NCI-H1694 (cell line): ENCODE measurements at regions not wholly inside any gene's neighbourhood (a gene's known extent, or its start where the extent isn't known, plus 50 kb on each side); places are given as distances from the start of the nearest gene placed in this dataset.
A peak's percentile ranks its signal among the peaks of the same experiment; 100 is the strongest.

Experiments used
- DNase-seq: peaks from one replicate; lab custom pipeline; 2025; lab: John Stamatoyannopoulos, UW

DNA sequence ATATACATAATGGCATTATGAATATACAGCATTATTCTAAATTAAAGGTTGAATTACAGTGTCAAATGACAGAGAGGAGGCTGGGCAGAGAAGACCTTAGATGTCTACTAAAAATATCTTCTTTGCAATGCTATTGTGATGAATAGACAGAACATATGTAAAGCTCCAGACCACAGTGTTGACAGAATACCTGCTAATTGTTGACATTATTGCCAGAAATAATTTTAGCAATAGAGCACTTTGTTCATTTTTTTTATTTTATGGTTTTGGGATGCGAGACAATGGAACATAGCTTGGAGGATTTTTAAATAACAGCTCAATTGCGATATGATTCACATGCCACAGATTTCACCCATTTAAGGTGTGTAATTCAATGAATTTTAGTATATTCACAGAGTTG, 508.8 kb downstream of the PSAT1 start:
- DNase-seq, result no peak

DNA sequence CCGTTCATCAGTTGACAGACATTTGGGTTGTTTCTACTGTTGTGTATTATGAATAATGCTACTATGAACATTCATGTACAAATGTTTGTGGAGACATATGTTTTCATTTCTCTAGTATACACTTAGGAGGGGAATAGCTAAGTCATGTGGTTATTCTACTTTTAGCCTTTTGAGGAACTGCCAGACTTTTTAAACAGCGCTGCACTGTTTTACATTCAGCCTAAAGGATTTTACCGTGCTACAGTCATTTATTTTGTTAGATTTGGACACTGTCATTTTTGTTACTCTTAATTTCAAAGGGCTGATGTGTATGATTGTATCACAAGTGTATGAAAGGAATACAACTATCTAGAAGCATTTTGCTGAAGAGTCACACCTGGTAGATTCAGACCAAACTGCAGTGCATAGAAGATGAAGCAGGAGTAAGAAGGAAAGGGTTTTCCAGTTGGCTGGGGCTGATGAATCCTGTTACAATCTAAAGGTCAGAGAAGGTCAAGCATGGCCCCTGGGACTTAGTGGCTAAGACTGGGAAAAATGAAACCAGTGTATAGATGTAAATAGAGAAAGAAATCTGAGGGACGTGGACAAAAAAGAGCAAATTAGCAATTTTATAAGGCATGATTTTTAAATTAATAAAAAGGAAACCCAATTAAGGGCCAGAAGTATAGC, 509.7 kb downstream of the PSAT1 start:
- DNase-seq, result no peak

DNA sequence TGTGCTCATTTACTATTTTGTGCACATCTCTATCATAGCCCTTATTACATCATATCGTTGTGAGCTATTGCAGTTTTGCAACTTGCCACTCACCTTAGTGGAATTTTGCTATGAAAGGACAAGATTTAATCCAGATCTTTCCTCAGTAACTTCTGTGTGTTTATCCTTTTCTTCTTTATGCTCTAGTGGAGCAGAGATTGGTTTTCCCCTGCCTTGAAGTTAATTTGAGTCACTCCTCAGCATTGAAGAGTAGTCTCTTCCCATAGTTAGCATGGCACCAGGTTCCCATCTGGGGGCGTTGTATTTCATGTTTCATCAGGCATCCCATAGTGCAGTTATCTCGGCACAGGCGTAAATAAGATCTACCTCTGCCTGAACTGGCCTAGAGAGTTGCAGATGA, 510.4 kb downstream of the PSAT1 start:
- no peak for DNase-seq

DNA sequence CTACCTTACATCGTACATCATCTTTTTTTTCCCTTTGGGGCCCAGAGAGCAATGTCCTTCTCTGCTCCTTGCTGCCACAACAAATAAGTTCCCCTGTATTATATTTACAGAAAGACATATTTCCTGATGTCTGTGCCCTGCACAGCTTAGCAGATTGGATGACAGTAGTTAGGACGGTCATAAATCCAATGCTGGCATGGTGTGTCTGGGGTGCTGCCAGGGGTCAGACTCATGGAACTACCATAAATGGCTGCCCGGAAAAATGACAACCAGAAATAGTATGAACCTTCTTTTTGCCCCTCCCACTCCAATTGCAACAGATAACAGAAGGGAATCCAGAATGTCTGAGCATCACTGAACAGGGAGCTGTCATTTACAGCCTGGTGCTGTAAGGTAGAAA, 511.1 kb downstream of the PSAT1 start:
- no peak for DNase-seq

DNA sequence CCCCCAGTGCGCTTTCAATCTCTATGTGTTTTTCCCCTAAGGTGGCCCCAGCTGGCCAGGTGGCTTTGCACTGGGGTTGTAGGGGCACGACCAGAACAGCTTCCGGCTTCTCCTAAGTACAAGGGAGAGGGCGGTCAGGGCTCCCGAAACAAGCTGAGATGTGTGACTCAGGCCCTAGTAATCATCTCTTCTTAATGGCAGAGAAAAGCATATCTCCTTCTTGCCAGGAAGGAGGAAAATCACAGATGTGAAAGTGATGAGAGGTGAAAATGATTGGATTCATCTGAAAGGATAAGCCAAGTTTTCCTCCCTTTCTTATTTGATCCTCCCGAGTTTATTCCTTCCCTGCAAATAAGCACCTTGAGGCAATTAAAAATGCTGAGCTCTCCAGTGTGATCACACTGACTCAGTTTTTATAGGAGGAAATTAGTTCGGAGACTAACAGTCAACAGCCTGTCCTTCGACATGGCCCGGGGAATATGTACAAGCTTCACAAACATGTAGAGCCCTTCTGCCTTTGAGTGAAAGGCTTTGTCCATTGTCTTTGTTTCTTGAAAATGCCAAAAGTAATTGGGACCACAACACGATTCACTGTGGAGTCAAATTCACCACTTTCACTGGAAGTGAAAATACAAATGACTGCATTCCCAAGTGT, 514.8 kb downstream of the PSAT1 start:
- no peak for DNase-seq

DNA sequence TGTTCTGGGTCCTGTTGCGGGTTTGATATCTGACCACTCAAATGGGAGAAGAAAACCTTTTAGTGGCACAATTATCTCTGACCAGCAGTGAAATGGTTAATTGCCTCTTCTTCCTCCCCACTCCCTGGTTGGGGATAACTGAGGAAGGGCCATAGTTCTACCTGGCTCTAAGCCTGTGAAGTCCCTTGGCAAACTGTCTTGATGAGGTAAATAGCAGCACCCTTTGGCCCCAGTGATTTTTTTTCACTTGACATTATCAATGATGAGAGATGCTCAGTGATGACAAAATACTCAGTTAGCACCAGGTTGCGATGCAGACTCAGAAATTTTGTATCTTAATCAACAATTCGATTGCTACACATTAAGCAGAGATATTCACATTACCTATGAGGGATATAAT, 515.7 kb downstream of the PSAT1 start:
- no peak for DNase-seq

DNA sequence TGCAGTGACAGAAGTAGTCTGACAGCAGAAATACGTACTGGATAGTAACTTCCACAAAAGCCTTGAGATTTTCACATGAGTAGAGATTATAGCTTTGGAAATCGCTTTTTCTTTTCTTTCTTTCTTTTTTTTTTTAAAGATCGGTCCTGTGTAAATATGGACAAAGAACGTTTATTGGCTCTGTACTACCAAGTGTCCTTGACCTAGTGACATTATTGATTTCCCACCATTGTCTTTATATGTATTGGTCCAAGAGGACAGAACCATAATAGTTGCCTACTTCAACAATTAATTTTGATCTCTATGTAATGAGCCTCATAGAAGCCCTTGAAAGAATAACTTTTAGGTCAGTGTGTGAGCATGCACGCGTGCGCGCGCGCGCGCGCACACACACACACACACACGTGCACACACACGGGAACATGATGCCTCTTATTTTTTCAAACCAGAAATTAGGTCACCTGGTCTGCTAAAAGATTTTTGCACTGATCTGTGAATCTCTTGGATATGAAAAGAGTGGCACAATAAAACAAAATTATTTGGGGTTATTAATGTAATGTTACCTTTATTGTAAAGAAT, 516.8 kb downstream of the PSAT1 start:
- DNase-seq, result no peak

DNA sequence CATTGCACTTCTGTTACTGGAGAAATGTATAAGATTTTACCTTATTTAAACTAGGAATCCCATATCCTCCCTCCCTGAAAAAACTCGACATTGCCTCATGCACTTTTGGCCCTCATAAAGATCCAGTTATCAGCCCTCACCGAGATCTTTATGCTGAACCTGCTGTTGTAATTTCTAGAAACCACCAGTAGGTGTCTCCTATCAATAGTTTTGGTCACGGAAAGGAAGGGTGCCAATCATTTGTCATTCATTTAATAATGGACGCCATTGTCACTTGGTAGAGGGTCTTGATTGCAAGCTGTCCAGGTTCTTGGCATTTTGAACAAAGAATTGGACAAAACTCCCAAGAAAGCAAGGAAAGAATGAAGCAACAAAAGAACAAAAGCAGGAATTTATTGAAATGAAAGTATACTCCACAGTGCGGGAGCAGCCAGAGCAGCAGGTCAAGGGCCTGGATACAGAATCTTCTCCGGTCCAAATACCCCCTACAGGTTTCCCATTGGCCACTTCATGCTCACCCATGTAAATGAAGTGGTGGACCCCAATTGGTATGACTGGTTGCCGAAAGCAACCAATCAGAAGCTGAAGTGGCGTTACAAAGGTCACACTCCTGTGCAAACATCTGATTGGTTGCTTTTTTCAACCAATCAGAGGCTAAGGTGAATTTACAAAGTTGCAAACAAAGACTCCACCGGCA, 524.3 kb downstream of the PSAT1 start:
- peak; percentile 11 for DNase-seq

DNA sequence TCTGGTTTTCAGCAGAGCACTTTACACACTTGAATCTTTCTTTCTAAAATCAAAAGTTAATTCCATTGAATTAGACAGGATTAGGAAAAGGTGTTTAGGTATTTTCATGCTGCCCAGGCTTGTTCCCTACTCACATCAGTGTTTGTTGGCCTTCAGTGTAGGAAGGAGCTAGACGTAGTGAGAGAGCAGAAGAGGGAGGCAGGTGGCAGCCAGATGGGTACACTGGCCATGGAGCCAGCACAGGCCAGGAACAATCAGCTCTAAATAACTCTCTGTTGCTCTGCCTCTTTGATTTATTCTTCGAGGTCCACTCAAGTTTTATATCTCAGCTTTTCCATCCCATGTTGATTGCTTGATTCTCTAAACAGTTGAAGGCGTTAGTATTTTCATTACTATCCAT, 529.6 kb downstream of the PSAT1 start:
- no peak for DNase-seq

DNA sequence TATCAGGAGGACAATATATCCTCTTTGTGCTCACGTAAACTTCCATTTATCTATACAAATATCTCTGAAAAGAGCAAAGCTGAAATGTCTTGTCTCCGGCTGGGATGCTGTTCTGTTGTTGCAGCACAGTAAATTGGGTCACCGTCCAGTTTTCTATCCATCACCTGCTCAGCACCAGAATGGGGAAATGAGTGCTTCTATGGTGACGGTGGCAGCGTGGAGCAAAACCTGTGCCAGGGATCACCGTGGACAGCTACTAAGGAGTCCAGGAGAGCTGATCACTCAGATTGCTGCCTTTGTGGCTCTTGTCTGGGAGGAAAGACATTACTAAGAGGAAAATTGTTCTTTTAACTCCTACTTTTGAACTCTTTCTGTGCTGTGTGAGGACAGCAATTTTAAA, 531.6 kb downstream of the PSAT1 start:
- DNase-seq, result no peak

DNA sequence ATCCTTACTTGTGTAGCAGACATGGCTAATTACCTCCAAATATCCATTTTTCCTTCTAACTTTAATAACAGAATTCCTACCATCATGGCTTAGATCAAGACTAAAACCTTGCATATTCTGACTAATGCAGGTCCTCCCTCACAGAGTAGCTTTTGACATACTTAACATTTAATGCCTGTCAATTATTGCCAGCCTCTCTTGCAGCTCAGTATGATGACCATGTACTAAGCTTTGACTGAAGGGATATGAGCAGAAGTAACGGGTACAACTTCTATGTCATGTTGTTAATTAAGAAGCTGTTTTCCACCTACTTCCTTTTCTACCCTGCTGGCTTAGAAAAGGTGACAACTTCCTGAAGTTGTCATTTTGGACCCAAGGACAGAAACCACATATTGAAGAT, 533.4 kb downstream of the PSAT1 start:
- no peak for DNase-seq

DNA sequence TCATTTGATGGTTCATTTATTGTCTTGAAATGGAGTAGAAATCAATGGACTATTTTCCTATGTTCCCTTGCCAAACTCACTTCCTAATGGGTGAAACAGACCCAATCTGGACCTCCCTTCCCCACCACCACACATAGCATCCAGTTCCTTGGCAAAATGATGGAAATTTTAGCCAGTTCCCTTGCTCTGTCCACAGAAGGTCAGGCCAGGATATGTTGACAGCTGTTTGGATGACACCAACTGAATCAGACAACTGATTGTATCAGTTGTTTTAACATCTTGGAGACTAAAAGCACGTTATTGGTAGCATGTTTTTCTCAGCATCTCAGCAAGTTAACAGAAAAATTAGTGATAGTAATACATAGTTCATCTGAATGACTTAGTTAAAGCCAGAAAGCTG, 534.8 kb downstream of the PSAT1 start:
- no peak for DNase-seq

DNA sequence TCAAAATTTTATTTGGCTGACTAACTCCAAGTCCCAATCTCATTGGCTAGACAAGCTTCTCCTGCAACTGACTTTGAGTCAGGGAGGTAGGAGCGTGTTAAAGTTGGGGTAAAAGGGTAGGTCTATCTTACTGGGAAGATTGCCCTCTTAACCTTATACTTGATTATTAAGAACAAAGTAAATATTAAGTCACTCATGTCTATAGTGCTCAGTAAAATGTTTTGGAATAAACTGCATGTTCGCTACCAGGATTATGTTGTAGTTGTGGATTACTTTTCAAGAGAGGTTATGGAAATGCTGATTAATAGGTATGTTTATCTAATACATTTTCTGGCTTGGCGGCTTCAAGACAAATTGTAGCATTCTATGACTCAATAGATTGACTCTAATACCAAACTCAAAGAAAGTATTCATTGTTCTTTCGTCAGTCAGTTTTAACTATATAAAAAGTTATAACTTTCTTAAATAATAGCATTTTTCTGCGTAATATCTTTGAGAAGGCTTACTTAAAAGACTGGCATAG, 539.1 kb downstream of the PSAT1 start:
- no peak for DNase-seq

DNA sequence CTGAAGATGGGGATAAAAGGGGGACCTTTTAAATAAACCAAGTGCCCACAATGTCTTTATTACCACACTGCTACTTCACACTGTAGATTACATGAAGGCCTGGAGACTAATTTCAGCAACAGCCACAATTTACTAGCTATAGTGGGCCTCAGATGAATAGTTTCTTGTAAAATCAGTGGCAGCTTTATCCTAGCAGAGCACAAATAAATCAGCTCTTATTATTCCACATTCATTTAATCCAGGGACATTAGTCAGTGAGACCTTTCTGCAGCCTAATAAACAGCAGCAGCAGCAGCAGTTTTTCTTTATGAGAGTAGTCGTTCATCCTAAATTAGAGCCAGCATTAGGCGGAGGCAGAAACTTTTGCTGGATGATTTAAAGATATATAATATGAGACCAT, 542.3 kb downstream of the PSAT1 start:
- no peak for DNase-seq

DNA sequence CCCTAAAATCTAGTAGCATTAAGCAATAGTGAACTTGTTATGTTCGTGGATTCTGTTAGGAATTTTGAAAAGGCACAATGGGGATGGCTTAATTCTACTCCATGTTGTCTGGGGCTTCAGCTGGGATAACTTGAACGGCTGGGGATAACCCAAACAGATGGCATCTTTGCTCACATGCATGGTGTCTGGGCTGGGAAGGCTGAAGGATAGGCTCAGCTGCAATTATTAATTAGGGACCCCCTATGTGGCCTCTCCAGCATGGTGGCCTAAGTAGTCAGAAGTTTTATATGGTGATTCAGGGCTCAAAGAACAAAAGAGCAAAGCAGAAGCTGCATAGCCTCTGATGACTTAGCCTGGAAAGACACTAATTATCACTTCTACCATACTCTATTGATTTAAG, 551.1 kb downstream of the PSAT1 start:
- no peak for DNase-seq

DNA sequence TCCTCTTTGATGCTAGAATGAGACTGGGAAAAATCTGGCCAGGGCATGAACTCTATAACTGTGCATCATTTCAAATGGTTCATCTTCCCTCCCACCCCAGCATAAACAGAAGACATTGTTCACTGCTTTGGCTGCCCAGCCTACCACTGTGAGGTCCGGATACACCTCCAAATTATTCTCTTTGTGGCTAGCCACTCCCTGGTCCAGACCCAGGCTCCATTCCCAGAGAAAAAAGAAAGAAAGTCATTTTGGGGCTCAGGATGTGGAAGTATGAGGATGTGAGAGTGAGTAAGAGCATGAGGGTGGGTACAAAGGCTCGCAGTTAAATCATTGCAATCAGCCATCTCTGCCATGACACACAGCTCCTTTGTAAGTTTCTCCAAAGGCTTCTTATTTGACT, 559.2 kb downstream of the PSAT1 start:
- no peak for DNase-seq

DNA sequence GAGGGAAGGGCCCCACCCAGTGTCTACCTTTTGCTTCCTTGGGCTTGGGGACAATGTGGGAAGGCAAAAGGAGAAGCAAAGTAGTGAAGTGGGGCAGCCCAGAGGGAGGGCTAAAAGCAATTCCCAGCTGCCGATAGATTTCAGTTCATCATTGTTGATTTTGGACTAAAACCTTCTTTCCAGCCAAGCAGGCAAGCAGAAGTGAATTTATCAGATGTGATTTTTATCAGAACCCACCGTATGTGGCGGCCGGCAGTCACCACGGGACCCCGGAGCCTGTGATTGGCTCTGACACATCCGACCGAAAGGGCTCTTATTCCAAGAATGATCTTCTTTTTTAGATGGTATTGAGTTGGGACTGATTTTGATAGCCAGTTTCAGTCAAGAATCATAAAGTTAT, 559.9 kb downstream of the PSAT1 start:
- no peak for DNase-seq

DNA sequence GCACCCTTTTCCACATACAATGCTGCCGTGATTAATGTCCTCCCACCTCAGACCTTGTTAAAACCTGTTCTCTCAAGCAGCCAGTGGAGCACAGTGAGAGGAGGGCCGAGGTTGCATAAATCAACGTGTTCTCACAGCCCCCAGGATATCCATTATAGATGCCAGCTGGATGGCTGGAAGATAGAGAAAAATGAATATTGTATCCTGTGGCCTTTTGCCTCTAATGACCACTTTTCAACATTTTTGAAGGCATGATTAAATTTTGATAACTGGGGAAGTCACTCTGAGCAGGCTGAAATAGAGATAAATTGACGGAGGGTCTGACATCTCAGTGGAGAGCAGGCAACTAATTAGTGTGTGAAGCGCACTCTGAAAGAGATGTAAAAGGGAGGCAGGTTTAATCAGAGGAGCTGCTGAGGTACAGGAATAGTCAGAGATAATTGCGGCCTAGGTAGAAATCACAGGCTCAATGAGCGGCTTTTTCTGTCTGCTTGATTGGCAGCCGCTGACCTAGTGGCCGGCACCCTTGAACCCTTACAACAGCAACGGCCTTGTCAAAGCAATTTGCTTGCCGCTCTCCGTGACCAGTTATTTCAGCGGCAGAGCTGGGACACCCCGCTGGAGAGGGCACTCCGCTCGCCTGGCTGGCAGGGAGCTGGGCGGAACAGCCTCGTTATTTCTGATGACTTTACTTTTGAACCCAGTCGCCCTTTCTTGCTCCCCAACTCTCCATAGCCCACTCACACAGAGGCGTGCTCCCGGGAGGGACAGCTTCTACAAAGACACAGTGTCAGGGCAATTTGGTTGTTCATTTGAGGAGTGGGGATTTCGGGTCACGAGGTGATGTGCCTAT, 560.7 kb downstream of the PSAT1 start:
- DNase-seq, result no peak

DNA sequence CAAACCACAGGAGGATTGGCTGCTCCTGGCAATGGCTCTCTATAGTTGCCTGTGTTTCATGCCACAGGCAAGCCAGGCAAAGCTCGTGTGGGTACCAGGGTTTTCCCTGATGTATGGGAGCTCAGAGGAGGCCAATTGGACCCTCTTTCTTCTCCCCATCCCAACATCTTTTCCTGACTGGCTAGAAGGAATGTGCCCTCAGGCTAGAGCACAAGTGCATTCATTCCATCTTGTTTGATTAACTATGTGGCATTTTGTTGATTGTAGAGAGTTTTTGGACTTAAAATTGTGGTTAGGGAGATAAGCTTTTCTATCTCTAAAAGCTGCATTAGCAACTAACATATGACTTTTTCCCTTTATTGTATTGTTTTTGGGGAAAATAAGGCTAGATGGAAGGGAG, 561.3 kb downstream of the PSAT1 start:
- no peak for DNase-seq

DNA sequence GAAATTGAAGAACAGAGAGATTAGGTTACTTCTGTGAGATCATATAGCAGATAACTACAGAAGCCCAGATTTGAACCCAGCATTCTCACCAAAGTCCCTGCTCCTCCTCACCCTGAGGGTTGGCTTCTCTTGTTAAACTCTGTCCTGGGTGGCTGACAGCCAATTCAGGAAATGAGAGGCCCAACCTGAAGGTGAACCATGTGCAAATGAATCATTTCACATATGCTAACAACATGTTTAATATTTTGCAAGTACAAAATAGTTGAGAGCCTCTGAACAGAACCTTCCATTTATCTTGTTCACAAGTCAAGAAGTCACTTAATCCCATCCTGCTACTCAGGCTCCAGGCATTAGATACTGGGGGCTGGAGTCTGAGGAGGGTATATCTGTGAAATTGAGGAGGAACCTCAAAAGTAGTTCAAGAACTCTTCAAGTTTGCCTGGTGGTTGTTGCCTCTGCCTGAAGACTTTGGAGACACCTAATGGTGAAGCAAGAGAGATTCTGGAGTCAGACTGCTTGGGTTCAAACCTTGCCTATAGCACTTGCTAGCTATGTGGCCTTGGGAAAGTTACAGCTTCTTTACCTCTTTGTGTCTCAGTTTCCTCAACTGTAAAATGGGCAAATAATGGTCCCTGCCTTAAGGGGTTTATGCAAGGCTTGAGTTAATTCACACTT, 564.0 kb downstream of the PSAT1 start:
- DNase-seq, result no peak

DNA sequence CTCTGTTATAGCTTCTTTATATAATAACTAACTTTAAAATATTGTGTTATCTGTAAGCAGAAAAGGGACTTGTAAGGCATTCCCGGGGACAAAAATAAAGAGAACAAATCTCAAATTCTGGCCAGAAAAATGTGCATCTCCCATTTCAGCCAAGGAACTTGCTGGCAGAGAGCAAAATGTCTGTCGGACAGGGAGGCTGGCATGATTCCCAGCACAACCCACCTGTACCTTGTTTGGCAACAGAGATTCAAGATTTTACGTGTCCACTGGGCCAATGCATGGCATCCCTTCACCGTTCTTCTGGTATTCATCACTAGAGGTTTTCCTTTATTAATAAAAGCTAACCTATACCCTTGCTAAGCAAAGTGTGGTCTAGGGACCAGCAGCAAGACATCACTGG, 566.6 kb downstream of the PSAT1 start:
- DNase-seq, result no peak
